ENCODE measurements at regions not wholly inside any gene's neighbourhood (a gene's known extent, or its start where the extent isn't known, plus 50 kb on each side); places are given as distances from the start of the nearest gene placed in this dataset.

GRCh38 chr16:73669535-73670274 is 621.8 kb upstream of the ZFHX3 start:
- no peak for DNase-seq

- no peak for DNase-seq
Measured at GRCh38 chr16:73663720-73664119, 615.8 kb upstream of the ZFHX3 start.

- DNase-seq: no peak
Measured at GRCh38 chr16:73636196-73636595, 588.3 kb upstream of the ZFHX3 start.

GRCh38 chr16:73629011-73629410 is 581.1 kb upstream of the ZFHX3 start:
- no peak for DNase-seq

- DNase-seq: no peak
Measured at GRCh38 chr16:73617738-73618137, 569.8 kb upstream of the ZFHX3 start.

- DNase-seq: no peak
Measured at GRCh38 chr16:73616770-73617169, 568.8 kb upstream of the ZFHX3 start.

GRCh38 chr16:73616166-73616753 is 568.3 kb upstream of the ZFHX3 start:
- no peak for DNase-seq

GRCh38 chr16:73615071-73615940 is 567.4 kb upstream of the ZFHX3 start:
- DNase-seq: no peak

GRCh38 chr16:73614131-73614530 is 566.2 kb upstream of the ZFHX3 start:
- no peak for DNase-seq

- no peak for DNase-seq
Measured at GRCh38 chr16:73610605-73611156, 562.8 kb upstream of the ZFHX3 start.

- no peak for DNase-seq
Measured at GRCh38 chr16:73610160-73610559, 562.2 kb upstream of the ZFHX3 start.

GRCh38 chr16:73608911-73609310 is 561.0 kb upstream of the ZFHX3 start:
- DNase-seq: no peak

- no peak for DNase-seq
Measured at GRCh38 chr16:73605309-73605708, 557.4 kb upstream of the ZFHX3 start.

- DNase-seq: no peak
Measured at GRCh38 chr16:73601911-73602310, 554.0 kb upstream of the ZFHX3 start.

GRCh38 chr16:73599870-73600269 is 551.9 kb upstream of the ZFHX3 start:
- no peak for DNase-seq

GRCh38 chr16:73599351-73599750 is 551.4 kb upstream of the ZFHX3 start:
- DNase-seq: no peak

GRCh38 chr16:73584157-73584556 is 536.2 kb upstream of the ZFHX3 start:
- no peak for DNase-seq

- DNase-seq: no peak
Measured at GRCh38 chr16:73572135-73572828, 524.4 kb upstream of the ZFHX3 start.

- DNase-seq: no peak
Measured at GRCh38 chr16:73569266-73569980, 521.5 kb upstream of the ZFHX3 start.

GRCh38 chr16:73568769-73569168 is 520.8 kb upstream of the ZFHX3 start:
- no peak for DNase-seq

- DNase-seq: no peak
Measured at GRCh38 chr16:73565925-73566324, 518.0 kb upstream of the ZFHX3 start.

GRCh38 chr16:73565263-73565662 is 517.3 kb upstream of the ZFHX3 start:
- no peak for DNase-seq

Data from suppressor macrophage treated with lipopolysaccharide for 4 hours (primary cell).